Psoas muscle (tissue), 7 donors: ENCODE measurements at regions not wholly inside any gene's neighbourhood (a gene's known extent, or its start where the extent isn't known, plus 50 kb on each side); places are given as distances from the start of the nearest gene placed in this dataset.

ENCODE experiments used
- ATAC-seq, 4 donors: fragments of 200-7000 bp; cut with Tn5 transposase; one replicate each; pipeline ENCODE4 v1.9.1; 2020; ENCODE audit warnings: moderate library complexity in 3 of 4, mild to moderate bottlenecking in 2 of 4
- DNase-seq, 2 donors: peaks; one replicate each; pipeline ENCODE4 v3.0.0-alpha.2; 2020
- H3K27ac ChIP-seq: fragments of 200-600 bp; one replicate; pipeline ENCODE4 v1.8.0; 2022
- H3K27me3 ChIP-seq, 3 donors: fragments of 200-600 bp in 1 of 3; one replicate each; pipeline versions ENCODE4 v1.6.1 to v1.8.0; 2013 to 2022; ENCODE audit warnings: low read length in 2 of 3, mild to moderate bottlenecking in 2 of 3, moderate library complexity in 1 of 3; ENCODE audit not compliant: insufficient read depth in 3 of 3
- H3K36me3 ChIP-seq, 2 donors: fragments of 200-600 bp in 1 of 2; one replicate each; pipeline versions ENCODE4 v1.6.1 to v1.8.0; 2013 to 2022; ENCODE audit warnings: low read depth in 1 of 2, mild to moderate bottlenecking in 1 of 2, moderate library complexity in 1 of 2; ENCODE audit not compliant: insufficient read depth in 1 of 2
- H3K4me1 ChIP-seq: fragments of 200-600 bp; one replicate; pipeline ENCODE4 v1.8.0; 2022
- H3K4me3 ChIP-seq: fragments of 200-600 bp; one replicate; pipeline ENCODE4 v1.8.0; 2022; ENCODE audit warnings: mild to moderate bottlenecking
- H3K9me3 ChIP-seq: fragments of 200-600 bp; one replicate; pipeline ENCODE4 v1.8.0; 2022
- WGBS, 3 donors: extraction: QIAGEN DNeasy Blood & Tissue Kit; methylation state at CpG; one replicate each; pipeline versions ENCODE4 v1.1.6 to v1.1.7; 2013; 5-methylcytosine and 5-hydroxymethylcytosine counted together
- intact Hi-C, 2 donors: fragments of 100-400 bp; cut with DNase I; formaldehyde crosslinking; loops; one replicate each; pipeline versions ENCODE4 v1.11.0 to v1.14.2; 2022
- TF ChIP-seq, protein P1 (sequence below): fragments of 200-600 bp; IDR thresholded peaks from one replicate; pipeline ENCODE4 v1.8.0; 2022; ENCODE audit warnings: antibody characterized with exemption
- donor health status: healthy with polysubstance abuse.
- donor health status: DM: no; HTN: no; CAD: no; lungs with moderate emphysema.
- donor health status: Bipolar disorder and iron deficiency.
- donor health status: healthy.
- donor health status: DM: yes; HTN: yes; CAD: no.
- donor health status: DM: no; HTN: no; CAD: no.
- donor health status: DM: yes; HTN: yes; CAD: no.

DNA sequence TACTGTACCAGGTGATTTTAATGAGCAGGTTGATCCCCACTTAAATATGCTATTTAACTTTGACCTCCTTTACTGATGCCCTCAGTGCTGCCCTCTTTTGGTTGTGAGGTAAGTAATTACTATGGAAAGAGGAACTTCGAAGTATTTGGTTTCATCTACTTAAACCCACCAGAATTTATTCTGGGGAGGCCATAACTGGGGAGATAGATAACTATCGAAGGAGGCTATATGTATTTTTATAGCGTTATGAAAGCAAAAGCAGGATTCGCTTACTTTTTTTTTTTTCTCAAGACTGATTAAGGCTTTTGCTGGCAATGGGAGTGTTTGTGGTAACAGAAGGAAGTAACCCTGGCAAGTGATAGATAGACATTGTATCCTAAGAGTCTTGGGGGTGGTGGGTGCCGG, 168.9 kb upstream of the CENPW start:
- ATAC-seq (no peak), DNase-seq (no peak)
- 71 to 78% (median 75%) methylated on average over 5 of the region's 5 CpGs for WGBS, 3 donors
- no peaks in the 10 kb centered on the region for H3K36me3 ChIP-seq
- no peak overlapping the region for H3K27ac ChIP-seq
- H3K9me3 ChIP-seq, result no peaks in the 10 kb centered on the region
- no peaks in the 10 kb centered on the region for H3K27me3 ChIP-seq
- TF ChIP-seq, protein P1, sequence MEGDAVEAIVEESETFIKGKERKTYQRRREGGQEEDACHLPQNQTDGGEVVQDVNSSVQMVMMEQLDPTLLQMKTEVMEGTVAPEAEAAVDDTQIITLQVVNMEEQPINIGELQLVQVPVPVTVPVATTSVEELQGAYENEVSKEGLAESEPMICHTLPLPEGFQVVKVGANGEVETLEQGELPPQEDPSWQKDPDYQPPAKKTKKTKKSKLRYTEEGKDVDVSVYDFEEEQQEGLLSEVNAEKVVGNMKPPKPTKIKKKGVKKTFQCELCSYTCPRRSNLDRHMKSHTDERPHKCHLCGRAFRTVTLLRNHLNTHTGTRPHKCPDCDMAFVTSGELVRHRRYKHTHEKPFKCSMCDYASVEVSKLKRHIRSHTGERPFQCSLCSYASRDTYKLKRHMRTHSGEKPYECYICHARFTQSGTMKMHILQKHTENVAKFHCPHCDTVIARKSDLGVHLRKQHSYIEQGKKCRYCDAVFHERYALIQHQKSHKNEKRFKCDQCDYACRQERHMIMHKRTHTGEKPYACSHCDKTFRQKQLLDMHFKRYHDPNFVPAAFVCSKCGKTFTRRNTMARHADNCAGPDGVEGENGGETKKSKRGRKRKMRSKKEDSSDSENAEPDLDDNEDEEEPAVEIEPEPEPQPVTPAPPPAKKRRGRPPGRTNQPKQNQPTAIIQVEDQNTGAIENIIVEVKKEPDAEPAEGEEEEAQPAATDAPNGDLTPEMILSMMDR, result peak; percentile 12
- H3K4me3 ChIP-seq, result no peak overlapping the region
- no peaks in the 10 kb centered on the region for H3K4me1 ChIP-seq
- intact Hi-C loops, result no loop called here

DNA sequence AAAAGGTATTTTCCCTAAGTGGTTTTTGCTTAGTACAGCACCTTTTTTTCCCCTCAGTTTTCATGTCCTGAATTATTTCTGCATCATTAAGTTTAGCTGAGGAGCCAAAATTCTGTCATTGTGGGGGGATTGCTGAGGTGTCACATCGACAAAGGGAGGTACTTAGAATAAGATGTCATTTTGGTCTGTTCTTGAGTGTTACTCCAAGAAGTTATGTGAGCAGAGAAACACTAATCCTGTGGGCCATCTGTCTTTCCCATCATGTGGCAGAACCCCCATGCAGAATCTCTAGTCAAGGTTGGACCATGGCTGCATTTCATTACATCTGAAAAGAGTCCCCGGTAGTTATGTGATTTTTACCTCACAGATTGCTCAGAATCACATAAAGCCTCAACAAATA, 167.8 kb upstream of the CENPW start:
- WGBS, 3 donors, result 74 to 79% (median 79%) methylated on average over 2 of the region's 2 CpGs
- ATAC-seq, result no peak
- Histone ChIP-seq H3K9me3 (no peaks in the 10 kb centered on the region), H3K27me3 (no peaks in the 10 kb centered on the region), H3K4me3 (no peak overlapping the region), H3K27ac (no peak overlapping the region), H3K4me1 (no peaks in the 10 kb centered on the region), H3K36me3 (no peaks in the 10 kb centered on the region)
- DNase-seq, result no peak
- intact Hi-C loops, result no loop called here
- TF ChIP-seq, protein P1, result no peak

- H3K4me1 ChIP-seq, result no peaks in the 10 kb centered on the region
- TF ChIP-seq, protein P1, result no peak
- no peak overlapping the region for H3K4me3 ChIP-seq
- ATAC-seq (no peak), DNase-seq (no peak)
- intact Hi-C loops, result no loop called here
- H3K27me3 ChIP-seq, result no peaks in the 10 kb centered on the region
- H3K9me3 ChIP-seq, result no peaks in the 10 kb centered on the region
- no peak overlapping the region for H3K27ac ChIP-seq
- no peaks in the 10 kb centered on the region for H3K36me3 ChIP-seq
- 12 to 32% (median 24%) methylated on average over 4 of the region's 4 CpGs for WGBS, 3 donors
Observed at GRCh38 chr6:126173265-126173664, 166.7 kb upstream of the CENPW start.

DNA sequence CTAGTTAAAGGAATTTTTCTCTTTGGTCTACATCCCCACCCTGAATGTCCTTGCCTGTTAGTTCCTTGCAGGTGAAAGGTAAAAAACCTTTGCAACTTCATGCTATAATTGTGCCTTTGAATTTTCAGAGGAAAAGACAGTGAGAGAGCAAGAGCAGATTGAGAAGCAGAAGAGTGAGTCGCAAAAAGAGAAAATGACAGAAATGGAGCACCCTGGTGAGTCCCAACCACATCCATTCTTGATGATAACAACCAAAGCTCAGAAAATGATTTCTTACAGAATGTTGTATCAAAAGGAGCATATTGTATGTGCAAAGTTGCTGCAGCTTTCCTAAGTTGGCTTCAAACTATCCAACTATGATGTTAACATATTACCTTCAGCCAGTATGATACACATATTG, 165.2 kb upstream of the CENPW start:
- intact Hi-C loops, result no loop called here
- 97 to 100% (median 97%) methylated on average over 1 of the region's 1 CpG for WGBS, 3 donors
- TF ChIP-seq, protein P1, result no peak
- Histone ChIP-seq H3K4me3 (no peak overlapping the region), H3K27me3 (no peaks in the 10 kb centered on the region), H3K27ac (no peak overlapping the region), H3K36me3 (no peaks in the 10 kb centered on the region), H3K9me3 (no peaks in the 10 kb centered on the region), H3K4me1 (no peaks in the 10 kb centered on the region)
- no peak for DNase-seq
- ATAC-seq, result no peak

DNA sequence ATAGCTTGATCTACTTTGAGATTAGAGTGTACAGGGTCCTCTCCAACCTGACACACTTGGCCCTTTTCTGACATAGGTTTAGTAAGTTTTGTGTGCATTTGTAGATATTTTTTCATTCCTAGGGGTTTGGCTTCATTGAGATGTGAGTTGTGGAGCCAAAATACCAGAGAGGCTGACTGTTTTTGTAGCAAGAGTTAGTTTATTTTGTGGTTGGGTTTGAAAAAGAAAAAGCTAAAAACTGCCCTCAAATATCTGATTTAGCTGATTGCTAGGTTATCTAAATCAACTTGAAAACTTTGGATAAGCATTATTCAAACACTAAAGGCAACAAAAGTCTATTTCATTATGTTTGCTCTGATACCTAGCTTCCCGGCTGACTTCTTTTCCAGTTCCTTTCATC, 164.7 kb upstream of the CENPW start:
- intact Hi-C loops, result no loop called here
- Histone ChIP-seq H3K27me3 (no peaks in the 10 kb centered on the region), H3K36me3 (no peaks in the 10 kb centered on the region), H3K9me3 (no peaks in the 10 kb centered on the region), H3K4me3 (no peak overlapping the region), H3K4me1 (peaks cover 2% of the 10 kb centered on the region), H3K27ac (no peak overlapping the region)
- ATAC-seq, result no peak
- no peak for DNase-seq
- 94 to 97% (median 95%) methylated on average over 1 of the region's 1 CpG for WGBS, 3 donors
- TF ChIP-seq, protein P1, result no peak
